ENCODE measurements at regions not wholly inside any gene's neighbourhood (a gene's known extent, or its start where the extent isn't known, plus 50 kb on each side); places are given as distances from the start of the nearest gene placed in this dataset.
A peak's percentile ranks its signal among the peaks of the same experiment; 100 is the strongest.

GRCh38 chr4:38582445-38582844, 81.6 kb upstream of the KLF3 start:
- intact Hi-C loops (cut with DNase I): no loop called here
- DNase-seq: no peak

GRCh38 chr4:38582889-38583470, 81.0 kb upstream of the KLF3 start:
- no peak for DNase-seq
- intact Hi-C loops (cut with DNase I): no loop called here

- intact Hi-C loops (cut with DNase I): no loop called here
- no peak for DNase-seq
These were observed 78.1 kb upstream of the KLF3 start for GRCh38 chr4:38585871-38586270.

- intact Hi-C loops (cut with DNase I): no loop called here
- no peak for DNase-seq
These were observed 76.9 kb upstream of the KLF3 start for GRCh38 chr4:38587106-38587505.

DNA sequence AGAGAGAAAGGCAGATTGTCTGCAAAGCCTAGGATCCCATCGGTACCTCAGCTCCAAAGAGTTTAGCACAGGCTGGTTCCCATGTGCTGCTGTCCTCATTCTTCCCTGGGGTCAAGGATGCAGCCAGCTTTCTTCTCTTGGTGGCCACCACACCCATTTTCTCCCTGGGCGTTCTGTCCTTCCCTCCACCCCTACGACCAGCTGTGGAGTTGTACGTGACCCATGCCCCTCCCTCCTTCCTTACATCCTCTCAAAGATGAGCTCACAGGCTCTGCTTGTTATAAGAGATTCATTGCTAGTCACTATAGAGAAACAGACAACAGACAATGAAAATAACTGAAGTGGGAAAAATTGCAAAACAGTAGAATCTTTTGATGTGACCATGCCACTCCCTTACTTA, 74.0 kb upstream of the KLF3 start:
- no peak for DNase-seq
- intact Hi-C loops (cut with DNase I): no loop called here

GRCh38 chr4:38591617-38592337, 72.2 kb upstream of the KLF3 start:
- peak in 35 of 42 donors; percentile 16 to 89 (median 56) for DNase-seq
- intact Hi-C loops (cut with DNase I): no loop called here

DNA sequence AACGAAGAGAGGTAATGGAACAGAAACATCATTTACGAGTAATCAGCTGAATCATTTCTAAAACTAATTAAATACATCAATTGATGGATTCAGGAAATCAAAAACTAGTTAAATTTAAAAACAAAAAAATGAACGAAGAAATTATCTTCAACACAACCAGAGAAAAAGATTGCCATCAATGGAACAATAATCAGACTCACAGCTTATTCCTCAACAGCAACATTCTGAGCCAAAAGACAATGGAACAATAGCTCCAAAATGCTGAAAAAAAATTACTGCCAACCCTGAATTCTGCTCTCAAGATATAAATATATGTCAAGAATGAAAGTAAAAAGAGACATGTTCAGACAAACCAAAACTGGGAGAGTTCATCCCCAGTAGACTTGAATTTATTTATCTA, 65.5 kb upstream of the KLF3 start:
- no peak for DNase-seq
- intact Hi-C loops (cut with DNase I): no loop called here

- DNase-seq: no peak
- intact Hi-C loops (cut with DNase I): no loop called here
These were observed 63.4 kb upstream of the KLF3 start for GRCh38 chr4:38600575-38600974.

GRCh38 chr4:38601244-38601915, 62.6 kb upstream of the KLF3 start:
- intact Hi-C loops (cut with DNase I): no loop called here
- DNase-seq: peak in 4 of 42 donors; percentile 17 to 47 (median 17)

DNA sequence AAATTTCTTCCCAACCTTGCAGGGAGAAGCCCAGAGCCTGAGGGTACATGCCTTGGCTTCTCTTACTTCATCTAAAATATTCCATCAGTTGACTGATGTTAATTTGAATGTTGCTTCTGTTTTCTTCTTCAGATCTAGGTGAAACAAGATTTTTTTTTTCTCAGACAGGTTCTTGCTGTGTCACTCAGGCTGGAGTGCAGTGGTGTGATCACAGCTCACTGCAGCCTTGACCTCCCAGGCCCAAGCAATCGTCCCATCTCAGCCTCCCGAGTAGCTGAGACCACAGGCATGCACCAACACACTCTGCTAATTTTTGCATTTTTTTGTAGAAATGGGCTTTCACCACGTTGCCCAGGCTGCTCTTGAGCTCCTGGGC, 62.1 kb upstream of the KLF3 start:
- intact Hi-C loops (cut with DNase I): no loop called here
- no peak for DNase-seq

GRCh38 chr4:38603652-38604051, 60.3 kb upstream of the KLF3 start:
- intact Hi-C loops (cut with DNase I): no loop called here
- DNase-seq: no peak

GRCh38 chr4:38605181-38605752, 58.7 kb upstream of the KLF3 start:
- intact Hi-C loops (cut with DNase I): no loop called here
- peak in 1 of 42 donors; percentile 3 for DNase-seq

DNA sequence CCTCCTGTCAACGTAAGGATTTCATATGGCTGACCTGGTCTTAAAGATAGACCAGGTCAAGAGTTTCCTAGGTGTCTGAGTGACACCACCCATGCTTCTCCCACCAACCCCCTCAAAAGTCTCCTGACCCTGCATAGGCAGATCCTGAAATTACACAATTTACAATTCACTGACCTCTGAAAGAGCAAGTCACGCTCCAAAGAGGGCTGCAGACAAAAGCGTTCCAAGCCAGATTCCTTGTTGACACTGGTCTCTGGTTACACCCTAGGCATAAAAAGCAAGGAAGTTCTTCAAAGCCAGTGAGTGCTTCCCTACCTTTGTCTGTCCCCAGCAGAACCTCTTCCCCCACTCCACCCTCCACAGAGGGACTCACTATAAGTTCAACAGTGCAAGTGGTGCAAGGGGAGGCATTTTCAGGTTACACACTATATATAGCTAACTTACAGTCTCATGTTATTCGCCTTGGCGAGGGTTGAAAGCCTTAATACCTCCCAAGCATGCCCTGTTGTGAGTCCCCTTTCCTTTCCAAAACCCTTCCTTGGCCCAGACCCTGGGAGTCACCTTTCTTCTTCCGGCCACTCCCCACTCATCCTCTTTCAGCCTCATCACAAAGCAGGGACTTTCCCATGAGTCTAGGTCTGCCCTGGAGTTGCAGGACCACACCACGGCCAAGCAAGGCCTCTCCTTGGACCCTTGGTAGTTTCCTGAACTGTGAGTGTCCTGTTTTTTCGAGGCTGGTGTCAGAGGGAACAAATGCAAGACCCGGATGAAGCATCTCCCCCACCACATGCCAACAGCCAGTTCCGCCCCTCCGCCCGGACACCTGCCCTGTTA, 58.0 kb upstream of the KLF3 start:
- intact Hi-C loops (cut with DNase I): no loop called here
- peak in 1 of 42 donors; percentile 22 for DNase-seq

DNA sequence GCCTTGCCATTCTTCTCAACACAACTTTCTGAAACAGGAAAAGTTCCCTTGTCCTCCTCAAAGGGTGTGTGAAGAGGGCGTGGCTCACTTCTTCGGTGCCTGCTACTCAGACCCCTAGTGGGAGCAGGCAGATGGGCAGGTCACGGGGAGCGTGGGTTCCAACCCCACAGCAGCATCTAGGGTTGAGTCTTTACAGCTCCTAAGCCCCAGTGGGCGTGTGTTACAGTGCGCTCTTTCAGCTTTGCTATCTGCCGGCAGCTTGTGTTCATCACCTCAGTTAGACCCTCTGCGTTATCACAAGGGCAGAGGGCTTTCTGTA, 57.5 kb upstream of the KLF3 start:
- DNase-seq: peak in 2 of 42 donors; percentile 17 to 21
- intact Hi-C loops (cut with DNase I): no loop called here

DNA sequence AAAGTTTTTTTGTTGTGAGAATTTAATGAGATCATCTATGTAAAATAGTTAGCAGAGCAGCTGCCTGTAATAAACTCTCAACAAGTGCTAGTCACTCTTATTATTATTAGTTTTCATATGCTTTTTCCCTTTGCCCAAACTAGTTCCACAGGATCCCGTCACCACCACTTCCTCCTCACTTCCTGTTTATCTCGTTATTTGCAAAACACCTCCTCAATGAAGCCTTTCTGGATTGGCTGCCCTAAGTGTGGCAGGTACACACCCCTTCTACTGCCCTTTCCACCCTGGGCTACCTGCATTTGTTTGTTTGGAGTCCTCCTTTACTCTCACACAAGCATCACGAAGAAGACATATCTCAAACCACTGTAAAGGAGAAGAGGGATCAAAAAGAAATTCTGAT, 54.4 kb upstream of the KLF3 start:
- intact Hi-C loops (cut with DNase I): loop anchor here (5.0 kb wide), 1 partner anchor 53 kb away; the partner anchor contains the start of gene KLF3
- DNase-seq: no peak

GRCh38 chr4:38610521-38610920, 53.5 kb upstream of the KLF3 start:
- peak in 1 of 42 donors; percentile 22 for DNase-seq
- intact Hi-C loops (cut with DNase I): loop anchor here (5.0 kb wide), 1 partner anchor 52 kb away; the partner anchor contains the start of gene KLF3

DNA sequence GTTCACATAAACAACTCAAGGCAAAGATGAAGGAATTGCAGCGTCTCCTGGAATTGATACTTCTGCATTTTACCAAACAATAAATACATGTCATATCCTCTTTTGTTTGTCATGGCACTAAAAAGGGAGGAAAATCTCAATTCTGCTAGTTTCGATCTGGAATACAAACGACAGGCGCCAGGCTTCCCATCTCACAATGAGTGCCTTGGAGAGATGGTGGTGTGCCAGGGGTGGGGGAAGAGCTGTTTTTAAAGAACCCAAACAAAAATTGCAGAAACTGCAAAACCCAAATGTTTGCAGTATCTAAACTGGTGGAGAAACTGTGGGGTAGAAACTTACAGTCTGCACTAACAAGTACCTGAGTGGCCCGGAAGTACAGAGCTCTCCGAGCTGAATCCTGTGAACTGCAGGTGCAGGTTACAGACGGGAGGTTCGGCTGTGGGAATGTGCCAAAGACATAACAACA, 53.0 kb upstream of the KLF3 start:
- DNase-seq: peak in 17 of 42 donors; percentile 13 to 61 (median 32)
- intact Hi-C loops (cut with DNase I): loop anchor here (5.0 kb wide), 1 partner anchor 51 kb away; the partner anchor contains the start of gene KLF3

DNA sequence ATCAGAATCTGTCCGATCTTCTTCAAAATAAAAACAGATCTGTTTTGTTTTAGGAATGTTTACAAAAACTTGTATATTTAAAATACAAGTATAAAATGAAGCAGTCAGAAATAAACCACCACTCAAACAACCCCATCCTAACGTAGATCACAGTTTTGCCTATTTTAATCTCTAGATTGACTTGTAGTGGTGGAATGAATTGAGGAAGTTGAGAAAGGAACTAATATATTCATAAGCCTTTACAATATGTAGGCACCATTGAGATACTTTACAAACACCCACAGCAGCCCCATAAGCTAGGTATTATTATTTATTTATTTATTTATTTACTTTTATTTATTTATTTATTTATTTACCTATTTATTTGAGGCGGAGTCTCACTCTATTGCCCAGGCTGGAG, 52.3 kb upstream of the KLF3 start:
- intact Hi-C loops (cut with DNase I): loop anchor here (5.0 kb wide), 1 partner anchor 51 kb away; the partner anchor contains the start of gene KLF3
- DNase-seq: no peak
